Activated naive CD8-positive, alpha-beta T cell treated with anti-CD3 and anti-CD28 coated beads for 36 hours (primary cell): ENCODE measurements at regions not wholly inside any gene's neighbourhood (a gene's known extent, or its start where the extent isn't known, plus 50 kb on each side); places are given as distances from the start of the nearest gene placed in this dataset.
"Not testable (repeated sequence)": the region's sequence is repeated elsewhere in the genome, so short reads cannot be mapped to it uniquely, and the experiment has no call there.

Source experiments
- DNase-seq: peaks from one replicate; pipeline ENCODE4 v3.0.0; 2021
- H3K27ac Mint-ChIP-seq: one replicate; pipeline ENCODE4 v1.8.0; 2022; ENCODE audit warnings: mild to moderate bottlenecking, moderate library complexity, mixed read lengths
- H3K27me3 Mint-ChIP-seq: one replicate; pipeline ENCODE4 v1.8.0; 2022; ENCODE audit warnings: mild to moderate bottlenecking, mixed read lengths
- H3K36me3 Mint-ChIP-seq: one replicate; pipeline ENCODE4 v1.8.0; 2021; ENCODE audit warnings: mild to moderate bottlenecking, mixed read lengths
- H3K4me1 Mint-ChIP-seq: one replicate; pipeline ENCODE4 v1.8.0; 2021; ENCODE audit warnings: mixed read lengths
- H3K4me3 Mint-ChIP-seq: one replicate; pipeline ENCODE4 v1.8.0; 2022; ENCODE audit warnings: mild to moderate bottlenecking, moderate library complexity, mixed read lengths
- H3K9me3 Mint-ChIP-seq: one replicate; pipeline ENCODE4 v1.8.0; 2022; ENCODE audit warnings: mixed read lengths

DNA sequence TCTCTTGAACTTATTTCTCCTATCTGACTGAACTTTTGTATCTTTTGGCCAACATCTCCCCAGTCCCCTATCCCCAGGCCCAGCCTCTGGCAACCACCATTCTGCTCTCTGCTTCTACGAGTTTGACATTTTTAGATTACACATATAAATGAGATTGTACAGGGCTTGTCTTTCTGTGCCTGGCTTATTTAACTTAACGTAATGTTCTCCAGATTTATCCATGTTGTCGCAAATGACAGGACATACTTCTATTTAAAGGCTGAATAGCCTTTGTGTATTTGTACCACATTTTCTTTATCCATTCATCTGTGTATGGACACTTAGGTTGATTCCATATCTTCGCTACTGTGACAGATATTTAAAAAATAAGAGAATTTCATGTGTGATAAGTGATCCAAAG lies 98.6 kb downstream of the LSMEM1 start:
- H3K27ac Mint-ChIP-seq: no peak overlapping the region
- H3K4me1 Mint-ChIP-seq: no peaks in the 10 kb centered on the region
- no peak for DNase-seq
- no peaks in the 10 kb centered on the region for H3K36me3 Mint-ChIP-seq
- H3K27me3 Mint-ChIP-seq: peaks cover 4% of the 10 kb centered on the region
- peaks cover 9% of the 10 kb centered on the region for H3K9me3 Mint-ChIP-seq
- H3K4me3 Mint-ChIP-seq: no peak overlapping the region

GRCh38 chr7:112580717-112581435 lies 100.1 kb downstream of the LSMEM1 start:
- Mint-ChIP-seq H3K36me3 (no peaks in the 10 kb centered on the region), H3K27ac (no peak overlapping the region), H3K9me3 (peaks cover 7% of the 10 kb centered on the region), H3K27me3 (peaks cover 4% of the 10 kb centered on the region), H3K4me3 (no peak overlapping the region), H3K4me1 (no peaks in the 10 kb centered on the region)
- DNase-seq: no peak

GRCh38 chr7:112581529-112581928 lies 100.7 kb downstream of the LSMEM1 start:
- DNase-seq: no peak
- Mint-ChIP-seq H3K4me3 (no peak overlapping the region), H3K36me3 (no peaks in the 10 kb centered on the region), H3K9me3 (peaks cover 2% of the 10 kb centered on the region), H3K27ac (no peak overlapping the region), H3K27me3 (peaks cover 4% of the 10 kb centered on the region), H3K4me1 (no peaks in the 10 kb centered on the region)

GRCh38 chr7:112584290-112584689 lies 103.5 kb downstream of the LSMEM1 start:
- H3K4me3 Mint-ChIP-seq: no peak overlapping the region
- H3K4me1 Mint-ChIP-seq: no peaks in the 10 kb centered on the region
- H3K27me3 Mint-ChIP-seq: peaks cover 4% of the 10 kb centered on the region
- no peak for DNase-seq
- H3K36me3 Mint-ChIP-seq: no peaks in the 10 kb centered on the region
- H3K9me3 Mint-ChIP-seq: no peaks in the 10 kb centered on the region
- no peak overlapping the region for H3K27ac Mint-ChIP-seq

- Mint-ChIP-seq H3K36me3 (no peaks in the 10 kb centered on the region), H3K4me1 (no peaks in the 10 kb centered on the region), H3K27ac (no peak overlapping the region), H3K27me3 (no peaks in the 10 kb centered on the region), H3K9me3 (no peaks in the 10 kb centered on the region), H3K4me3 (no peak overlapping the region)
- DNase-seq: no peak
Observed at GRCh38 chr7:112587504-112587903, 106.7 kb downstream of the LSMEM1 start.

DNA sequence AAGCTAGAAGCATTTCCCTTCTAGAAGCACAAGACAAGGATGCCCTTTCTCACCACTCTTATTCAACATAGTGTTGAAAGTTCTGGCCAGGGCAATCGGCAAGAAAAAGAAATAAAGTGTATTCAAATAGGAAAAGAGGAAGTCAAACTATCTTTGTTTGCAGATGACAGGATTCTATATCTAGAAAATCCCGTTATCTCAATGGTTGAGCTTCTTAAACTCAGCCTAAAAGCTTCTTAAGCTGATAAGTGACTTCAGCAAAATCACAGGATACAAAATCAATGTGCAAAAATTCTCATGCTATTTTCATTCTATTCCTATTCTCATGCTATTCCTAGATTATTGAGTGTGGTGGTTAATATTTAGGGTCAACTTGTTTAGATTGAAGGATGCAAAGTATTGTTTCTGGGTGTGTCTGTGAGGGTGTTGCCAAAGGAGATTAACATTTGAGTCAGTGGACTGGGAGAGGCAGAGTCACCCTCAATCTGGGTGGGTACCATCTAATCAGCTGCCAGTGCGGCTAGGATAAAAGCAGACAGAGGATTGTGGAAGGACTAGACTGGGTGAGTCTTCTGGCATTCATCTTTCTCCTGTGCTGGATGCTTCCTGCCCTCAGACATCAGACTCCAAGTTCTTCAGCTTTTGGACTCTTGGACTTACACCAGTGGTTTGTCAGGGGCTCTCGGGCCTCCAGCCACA lies 111.9 kb downstream of the LSMEM1 start:
- H3K27me3 Mint-ChIP-seq, H3K36me3 Mint-ChIP-seq, H3K27ac Mint-ChIP-seq, H3K4me3 Mint-ChIP-seq, H3K4me1 Mint-ChIP-seq, H3K9me3 Mint-ChIP-seq, DNase-seq: not testable (repeated sequence)

GRCh38 chr7:112594397-112594796 lies 113.6 kb downstream of the LSMEM1 start:
- DNase-seq: no peak
- no peak overlapping the region for H3K27ac Mint-ChIP-seq
- H3K9me3 Mint-ChIP-seq: no peaks in the 10 kb centered on the region
- H3K4me1 Mint-ChIP-seq: no peaks in the 10 kb centered on the region
- no peak overlapping the region for H3K4me3 Mint-ChIP-seq
- H3K27me3 Mint-ChIP-seq: no peaks in the 10 kb centered on the region
- H3K36me3 Mint-ChIP-seq: no peaks in the 10 kb centered on the region

- Mint-ChIP-seq H3K9me3 (no peaks in the 10 kb centered on the region), H3K27ac (no peak overlapping the region), H3K27me3 (no peaks in the 10 kb centered on the region), H3K4me3 (no peak overlapping the region), H3K36me3 (no peaks in the 10 kb centered on the region), H3K4me1 (no peaks in the 10 kb centered on the region)
- DNase-seq: no peak
Observed at GRCh38 chr7:112596260-112596659, 115.5 kb downstream of the LSMEM1 start.

DNA sequence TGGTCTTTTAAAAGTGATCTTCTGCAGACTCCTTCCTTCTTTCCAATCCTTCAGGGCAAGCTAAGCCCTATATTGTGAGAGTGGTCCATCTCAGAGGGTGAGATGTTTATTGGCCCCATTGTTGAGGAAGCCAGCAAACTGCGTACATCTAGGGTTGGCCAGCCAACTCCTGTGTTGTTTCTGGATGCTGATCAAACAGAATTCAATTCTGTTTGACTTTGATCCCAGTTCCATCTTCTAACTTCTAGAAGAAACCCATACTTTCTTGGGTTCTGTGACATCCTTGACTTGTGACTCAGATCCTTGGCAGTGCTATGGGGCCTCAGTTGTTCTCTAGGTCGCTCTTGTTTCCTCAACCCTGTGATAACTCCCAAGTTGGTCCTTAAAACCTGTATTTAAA lies 116.2 kb downstream of the LSMEM1 start:
- no peak overlapping the region for H3K27ac Mint-ChIP-seq
- no peaks in the 10 kb centered on the region for H3K9me3 Mint-ChIP-seq
- no peaks in the 10 kb centered on the region for H3K36me3 Mint-ChIP-seq
- DNase-seq: no peak
- no peaks in the 10 kb centered on the region for H3K27me3 Mint-ChIP-seq
- no peaks in the 10 kb centered on the region for H3K4me1 Mint-ChIP-seq
- H3K4me3 Mint-ChIP-seq: no peak overlapping the region

GRCh38 chr7:112603673-112604072 lies 122.9 kb downstream of the LSMEM1 start:
- no peak overlapping the region for H3K27ac Mint-ChIP-seq

DNA sequence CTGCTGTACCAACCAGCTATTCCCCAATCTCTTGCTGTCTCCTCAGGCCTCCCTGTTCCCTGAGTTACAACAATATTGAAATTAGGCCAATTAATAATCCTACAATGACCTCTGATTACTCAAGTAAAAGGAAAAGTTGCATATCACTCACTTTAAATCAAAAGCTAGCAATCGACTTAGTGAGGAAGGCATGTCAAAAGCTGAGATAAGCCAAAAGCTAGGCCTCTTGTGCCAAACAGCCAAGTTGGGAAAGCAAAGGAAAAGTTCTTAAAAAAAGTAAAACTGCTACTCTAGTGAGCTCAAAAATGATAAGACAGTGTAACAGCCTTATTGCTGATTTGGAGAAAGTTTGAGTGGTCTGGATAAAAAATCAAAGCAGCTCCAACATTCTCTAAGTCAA lies 129.8 kb downstream of the LSMEM1 start:
- Mint-ChIP-seq H3K4me1 (no peaks in the 10 kb centered on the region), H3K27me3 (peaks cover 19% of the 10 kb centered on the region), H3K27ac (no peak overlapping the region), H3K9me3 (no peaks in the 10 kb centered on the region), H3K4me3 (no peak overlapping the region), H3K36me3 (no peaks in the 10 kb centered on the region)
- no peak for DNase-seq

More at GRCh38 chr7:112603673-112604072, 122.9 kb downstream of the LSMEM1 start:
- H3K36me3 Mint-ChIP-seq: no peaks in the 10 kb centered on the region
- H3K4me1 Mint-ChIP-seq: no peaks in the 10 kb centered on the region
- no peak overlapping the region for H3K4me3 Mint-ChIP-seq
- H3K27me3 Mint-ChIP-seq: peaks cover 11% of the 10 kb centered on the region
- DNase-seq: no peak
- no peaks in the 10 kb centered on the region for H3K9me3 Mint-ChIP-seq

DNA sequence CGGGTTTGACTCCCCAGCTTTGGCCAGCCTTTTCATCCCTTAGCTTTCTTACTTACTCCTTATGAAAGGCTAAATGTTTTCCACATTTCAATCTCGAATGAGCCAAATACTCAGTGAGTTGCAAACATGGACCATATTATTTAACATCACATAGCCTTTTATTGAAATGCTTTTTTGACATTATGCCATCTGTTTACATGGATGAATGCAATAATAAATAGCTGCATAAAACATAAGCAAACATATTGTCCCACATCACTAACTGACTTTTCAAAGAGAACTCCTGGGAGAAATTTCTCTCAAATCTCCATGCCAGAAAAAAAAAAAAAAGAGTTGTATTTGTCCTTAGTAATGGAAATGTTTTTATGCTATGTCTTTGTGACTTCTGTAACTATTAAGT lies 134.9 kb downstream of the LSMEM1 start:
- DNase-seq: no peak
- no peaks in the 10 kb centered on the region for H3K36me3 Mint-ChIP-seq
- peaks cover 6% of the 10 kb centered on the region for H3K27me3 Mint-ChIP-seq
- no peak overlapping the region for H3K4me3 Mint-ChIP-seq
- no peak overlapping the region for H3K27ac Mint-ChIP-seq
- H3K9me3 Mint-ChIP-seq: no peaks in the 10 kb centered on the region
- H3K4me1 Mint-ChIP-seq: no peaks in the 10 kb centered on the region

DNA sequence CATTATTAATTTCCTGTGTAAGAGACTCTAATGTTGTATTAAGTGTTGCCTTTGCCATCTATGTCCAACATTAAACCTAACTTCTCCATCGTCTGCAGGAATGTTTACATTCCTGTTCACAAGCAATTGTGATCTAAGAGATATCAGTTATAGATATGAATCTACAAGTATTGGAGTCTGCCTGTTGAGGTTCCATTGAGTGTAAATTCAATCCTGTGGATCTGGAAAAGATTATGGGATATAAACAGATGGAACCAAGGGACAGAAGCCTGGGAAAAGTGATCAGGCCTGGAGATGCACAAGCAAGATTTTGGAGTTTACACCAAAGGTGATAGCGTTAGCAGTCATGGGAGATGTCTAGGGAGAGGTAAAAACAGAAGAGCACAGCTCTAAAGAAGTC lies 135.5 kb downstream of the LSMEM1 start:
- no peak for DNase-seq
- Mint-ChIP-seq H3K36me3 (no peaks in the 10 kb centered on the region), H3K4me1 (no peaks in the 10 kb centered on the region), H3K9me3 (no peaks in the 10 kb centered on the region), H3K27ac (no peak overlapping the region), H3K27me3 (peaks cover 6% of the 10 kb centered on the region), H3K4me3 (no peak overlapping the region)

GRCh38 chr7:112619343-112619742 lies 138.6 kb downstream of the LSMEM1 start:
- H3K27me3 Mint-ChIP-seq: peaks cover 7% of the 10 kb centered on the region
- no peak overlapping the region for H3K4me3 Mint-ChIP-seq
- H3K9me3 Mint-ChIP-seq: no peaks in the 10 kb centered on the region
- no peak overlapping the region for H3K27ac Mint-ChIP-seq
- no peaks in the 10 kb centered on the region for H3K4me1 Mint-ChIP-seq
- DNase-seq: no peak
- no peaks in the 10 kb centered on the region for H3K36me3 Mint-ChIP-seq

GRCh38 chr7:112622159-112622715 lies 141.4 kb downstream of the LSMEM1 start:
- Mint-ChIP-seq H3K4me3 (no peak overlapping the region), H3K9me3 (no peaks in the 10 kb centered on the region), H3K27me3 (peaks cover 7% of the 10 kb centered on the region), H3K36me3 (no peaks in the 10 kb centered on the region), H3K4me1 (no peaks in the 10 kb centered on the region), H3K27ac (no peak overlapping the region)
- DNase-seq: no peak

DNA sequence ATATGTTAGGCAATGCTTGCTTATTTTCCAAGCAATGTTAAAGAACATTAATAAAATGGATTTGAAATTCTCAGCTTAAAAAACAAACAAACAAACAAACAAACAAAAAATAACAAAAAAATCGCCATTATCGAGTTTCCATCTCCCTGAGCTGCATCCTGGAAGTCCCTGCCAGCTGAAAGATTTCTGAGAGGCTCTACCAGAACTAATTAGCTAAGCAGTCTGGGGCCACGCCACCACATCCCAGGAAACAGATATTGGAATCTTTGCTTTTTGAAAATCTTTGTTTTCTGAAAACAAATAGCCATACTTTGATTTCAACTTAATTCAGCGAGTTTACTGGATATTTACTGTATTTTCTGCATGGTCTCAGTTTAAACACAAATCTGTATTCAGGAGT lies 143.6 kb downstream of the LSMEM1 start:
- H3K27ac Mint-ChIP-seq: no peak overlapping the region
- DNase-seq: no peak
- H3K9me3 Mint-ChIP-seq: peaks cover 3% of the 10 kb centered on the region
- no peaks in the 10 kb centered on the region for H3K4me1 Mint-ChIP-seq
- H3K27me3 Mint-ChIP-seq: peaks cover 7% of the 10 kb centered on the region
- H3K4me3 Mint-ChIP-seq: no peak overlapping the region
- no peaks in the 10 kb centered on the region for H3K36me3 Mint-ChIP-seq
